ENCODE measurements at regions not wholly inside any gene's neighbourhood (a gene's known extent, or its start where the extent isn't known, plus 50 kb on each side); places are given as distances from the start of the nearest gene placed in this dataset.
"Not testable (repeated sequence)": the region's sequence is repeated elsewhere in the genome, so short reads cannot be mapped to it uniquely, and the experiment has no call there.

DNA sequence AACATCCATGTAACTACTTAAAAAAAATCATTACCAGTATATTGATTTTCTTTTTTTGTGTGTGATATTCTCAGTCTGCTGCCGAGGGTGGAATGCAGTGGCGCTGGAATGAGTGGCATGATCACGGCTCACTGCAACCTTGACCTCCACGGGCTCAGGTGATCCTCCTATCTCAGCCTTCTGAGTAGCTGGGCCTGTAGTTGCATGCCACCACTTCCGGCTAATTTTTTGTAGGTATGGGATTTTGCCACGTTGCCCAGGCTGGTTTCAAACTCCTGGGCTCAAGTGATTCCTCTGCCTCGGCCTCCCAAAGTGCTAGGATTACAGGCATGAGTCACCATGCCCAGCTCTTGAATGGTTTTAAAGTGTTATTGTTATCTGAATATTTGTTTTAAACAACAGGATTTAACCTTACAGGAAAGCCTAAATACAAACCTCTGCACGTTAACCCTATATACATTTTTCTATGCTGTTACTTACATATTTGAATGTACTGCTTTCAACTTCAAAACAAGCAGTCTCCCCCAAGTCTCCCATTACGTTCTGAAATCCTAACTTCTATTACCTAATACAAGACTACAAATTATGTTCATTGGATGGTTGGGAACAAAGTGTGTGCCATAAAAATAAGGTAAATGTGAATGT, 61.7 kb downstream of the KPNA2 start:
- DNase-seq: no peak

DNA sequence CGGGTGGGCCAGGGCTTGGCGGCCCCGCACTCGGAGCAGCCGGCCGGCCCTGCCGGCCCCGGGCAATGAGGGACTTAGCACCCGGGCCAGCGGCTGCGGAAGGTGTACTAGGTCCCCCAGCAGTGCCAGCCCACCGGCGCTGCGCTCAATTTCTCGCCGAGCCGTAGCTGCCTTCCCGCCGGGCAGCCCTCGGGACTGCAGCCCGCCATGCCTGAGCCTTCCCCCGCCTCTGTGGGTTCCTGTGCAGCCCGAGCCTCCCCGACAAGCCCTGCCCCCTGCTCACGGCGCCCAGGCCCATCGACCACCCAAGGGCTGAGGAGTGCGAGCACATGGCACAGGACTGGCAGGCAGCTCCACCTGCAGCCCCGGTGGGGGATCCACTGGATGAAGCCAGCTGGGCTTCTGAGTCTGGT, 63.8 kb downstream of the KPNA2 start:
- not testable (repeated sequence) for DNase-seq

DNA sequence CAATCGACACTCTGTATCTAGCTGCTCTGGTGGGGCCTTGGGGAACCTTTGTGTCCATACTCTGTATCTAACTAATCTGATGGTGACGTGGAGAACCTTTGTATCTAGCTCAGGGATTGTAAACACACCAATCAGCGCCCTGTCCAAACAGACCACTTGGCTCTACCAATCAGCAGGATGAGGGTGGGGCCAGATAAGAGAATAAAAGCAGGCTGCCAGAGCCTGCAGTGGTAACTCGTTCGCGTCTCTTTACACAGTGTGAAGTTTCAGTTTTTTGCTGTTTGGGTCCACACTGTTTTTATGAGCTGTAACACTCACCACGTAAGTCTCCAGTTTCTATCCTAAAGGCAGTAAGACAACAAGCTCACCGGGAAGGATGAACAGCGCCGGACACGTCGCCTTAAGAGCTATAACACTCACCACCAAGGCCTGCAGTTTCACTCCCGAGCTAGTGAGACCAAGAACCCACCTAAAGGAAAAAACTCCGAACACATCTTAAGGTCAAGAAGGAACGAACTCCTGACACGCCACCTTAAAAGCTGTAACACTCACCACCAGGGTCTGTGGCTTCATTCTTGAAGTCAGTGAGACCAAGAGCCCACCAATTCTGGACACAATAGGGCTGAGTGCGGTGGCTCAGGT, 64.6 kb downstream of the KPNA2 start:
- no peak for DNase-seq

DNA sequence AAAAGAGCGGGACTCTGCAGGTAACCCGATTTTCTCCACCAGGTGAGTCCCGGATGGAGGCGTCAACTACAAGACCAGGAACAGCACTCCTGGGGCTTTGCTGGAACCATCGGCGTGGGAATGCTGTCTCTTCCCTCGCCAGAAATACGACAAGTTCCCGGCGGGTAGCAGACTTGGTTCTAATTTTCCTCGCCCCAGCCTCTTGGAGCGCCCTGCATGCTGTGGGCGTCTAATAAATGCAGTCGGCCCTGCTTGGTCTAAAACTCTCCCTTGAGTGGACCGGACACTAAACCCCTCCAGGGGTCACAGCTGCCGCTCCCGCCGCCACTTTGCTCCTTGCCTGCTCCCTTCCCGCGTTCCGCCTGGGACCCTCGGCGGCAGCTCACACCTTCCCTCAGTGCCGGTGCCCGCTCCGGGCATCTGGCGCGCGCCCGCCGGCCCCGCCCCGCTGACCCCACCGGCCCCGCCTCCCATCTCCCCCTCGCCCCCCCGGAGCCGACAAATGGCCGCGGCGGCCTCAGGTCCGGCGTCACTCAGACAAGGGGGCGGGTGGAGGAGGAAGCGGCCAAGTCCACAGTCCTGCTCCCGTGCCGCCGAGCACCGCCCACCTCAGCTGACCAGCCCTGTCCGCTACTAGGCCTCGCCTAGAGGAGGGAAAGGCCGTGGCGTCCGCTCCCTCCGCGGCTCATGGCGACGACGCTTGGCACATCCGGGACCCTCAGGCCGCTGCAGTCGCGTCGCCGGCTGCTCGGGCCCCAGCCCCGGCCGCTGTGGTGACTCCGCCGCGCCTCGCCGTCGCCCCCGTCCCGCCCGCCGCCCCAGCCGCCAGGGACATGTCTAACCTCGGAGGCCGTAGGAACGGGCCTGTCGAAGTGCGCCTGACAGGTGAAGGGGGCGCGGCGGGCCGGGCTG, 65.8 kb downstream of the KPNA2 start:
- DNase-seq: peak; percentile 88

DNA sequence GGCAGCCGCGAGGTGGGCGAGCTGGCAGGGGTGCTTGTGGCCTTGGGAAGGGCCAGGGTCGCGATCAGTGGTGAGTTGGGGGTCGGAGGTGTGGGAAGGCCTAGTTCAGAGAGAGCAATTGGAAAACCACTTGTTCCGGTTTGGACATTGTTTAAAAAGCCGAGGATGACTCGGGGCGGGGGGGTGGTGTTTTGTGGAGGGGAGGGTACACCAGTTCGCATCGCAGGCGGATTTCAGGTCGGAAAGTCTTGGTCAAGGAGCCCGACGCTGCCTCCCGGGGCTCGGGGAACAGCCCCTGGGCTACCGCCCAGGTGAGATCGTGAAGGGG, 66.4 kb downstream of the KPNA2 start:
- no peak for DNase-seq

DNA sequence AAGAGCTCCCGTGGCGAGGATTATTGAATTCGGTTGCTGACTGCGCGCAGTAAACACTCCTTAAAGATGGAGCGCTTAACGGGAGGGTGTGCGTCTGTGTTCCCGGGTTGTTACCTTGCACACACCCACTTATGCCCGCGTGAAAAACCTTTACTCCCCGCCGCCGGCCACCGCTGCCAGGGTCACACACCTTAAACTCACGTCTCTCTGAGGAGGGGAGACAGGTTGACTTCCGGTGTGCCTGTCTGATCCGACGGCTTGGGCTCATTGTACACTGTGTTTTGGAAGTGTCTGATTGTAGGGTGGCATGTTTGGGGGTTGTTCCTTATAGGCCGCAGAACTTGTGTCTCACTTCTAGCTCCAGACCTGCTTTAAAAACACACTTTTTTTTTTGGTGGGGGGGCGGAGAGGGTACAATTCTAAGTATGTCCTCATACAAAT, 66.8 kb downstream of the KPNA2 start:
- DNase-seq: peak; percentile 17

DNA sequence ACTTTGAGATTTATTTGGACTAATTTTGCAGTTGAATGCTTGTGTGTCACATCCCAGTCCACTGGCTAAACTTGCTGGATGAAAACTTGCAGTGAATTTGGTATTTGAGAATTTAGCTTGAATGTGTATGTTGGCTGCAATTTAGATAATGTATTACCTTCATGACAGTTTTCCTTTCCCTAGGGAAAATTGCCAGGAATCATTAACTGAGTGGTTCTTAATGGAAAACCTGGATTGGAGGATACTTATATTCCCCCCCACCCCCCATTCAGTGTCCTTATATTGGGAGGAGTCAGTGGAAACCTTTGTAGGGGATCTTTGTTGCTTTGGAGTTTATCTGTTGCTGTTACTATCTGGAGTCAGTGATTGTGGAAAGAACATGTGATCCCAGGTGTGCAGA, 67.6 kb downstream of the KPNA2 start:
- DNase-seq: peak; percentile 18

DNA sequence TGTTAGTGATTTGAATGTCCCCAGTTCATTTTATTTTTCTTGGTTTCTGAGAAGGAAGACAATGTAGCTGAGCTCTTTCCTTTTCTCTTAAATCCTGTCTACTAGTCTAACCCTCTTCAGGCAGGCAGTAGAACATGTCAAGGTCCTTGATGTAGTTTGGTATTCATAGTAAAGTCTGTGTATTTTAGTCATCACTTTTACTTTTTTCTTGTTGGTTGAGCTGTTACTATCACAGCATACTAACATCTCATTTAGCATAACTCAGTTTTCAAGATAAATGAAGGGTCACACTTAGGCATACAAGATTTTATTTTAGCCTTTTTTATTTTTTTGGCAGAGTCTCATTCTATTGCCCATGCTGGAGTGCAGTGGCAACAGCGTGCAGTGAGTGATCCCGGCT, 70.5 kb downstream of the KPNA2 start:
- DNase-seq: no peak

DNA sequence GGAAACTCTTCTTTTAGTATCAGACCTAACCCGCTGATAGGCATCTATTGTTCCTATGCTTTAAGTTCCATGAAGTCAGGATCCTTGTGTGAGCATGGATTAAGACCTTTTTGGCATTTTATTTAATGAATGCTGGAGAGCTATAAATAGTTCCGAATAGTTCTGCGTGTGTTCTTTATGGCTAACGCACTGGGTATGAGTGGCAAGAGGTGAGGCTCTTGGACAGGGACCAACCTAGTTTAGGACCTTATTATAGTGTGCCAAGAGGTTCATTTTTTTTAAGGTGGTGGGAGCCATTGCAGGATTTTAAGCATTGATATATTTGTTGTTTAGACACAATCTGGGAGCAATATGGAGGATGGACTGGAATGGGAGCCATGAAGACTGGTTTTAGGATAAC, 71.8 kb downstream of the KPNA2 start:
- DNase-seq: no peak

DNA sequence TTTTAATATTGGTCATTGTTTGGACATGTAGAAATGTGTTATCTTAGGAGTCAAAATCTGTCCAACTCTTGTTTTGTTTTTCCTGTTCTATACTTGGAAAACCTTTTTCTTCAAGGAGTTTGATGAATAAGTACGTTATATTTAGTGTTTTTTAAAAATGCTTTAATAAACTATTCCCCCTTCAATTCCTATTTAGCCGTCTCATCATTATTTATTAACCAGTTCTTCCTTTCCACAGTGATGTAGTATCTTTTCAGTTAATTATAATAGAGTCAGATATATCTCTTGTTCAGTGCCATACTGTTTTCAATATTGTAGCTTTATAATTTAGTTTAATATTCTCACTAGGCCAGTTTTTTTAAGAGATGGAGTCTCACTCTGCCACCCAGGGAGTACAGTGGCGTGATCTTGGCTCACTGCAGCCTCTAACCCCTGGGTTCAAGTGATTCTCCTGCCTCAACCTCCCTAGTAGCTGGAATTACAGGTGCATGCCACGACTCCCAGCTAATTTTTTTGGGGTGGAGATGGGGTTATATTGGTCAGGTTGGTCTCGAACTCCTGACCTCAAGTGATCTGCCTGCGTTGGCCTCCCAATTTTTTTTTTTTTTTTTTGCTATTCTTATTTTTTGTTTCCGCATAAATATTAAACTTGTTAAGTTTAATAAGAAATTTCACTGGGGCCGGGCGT, 72.9 kb downstream of the KPNA2 start:
- DNase-seq: no peak

DNA sequence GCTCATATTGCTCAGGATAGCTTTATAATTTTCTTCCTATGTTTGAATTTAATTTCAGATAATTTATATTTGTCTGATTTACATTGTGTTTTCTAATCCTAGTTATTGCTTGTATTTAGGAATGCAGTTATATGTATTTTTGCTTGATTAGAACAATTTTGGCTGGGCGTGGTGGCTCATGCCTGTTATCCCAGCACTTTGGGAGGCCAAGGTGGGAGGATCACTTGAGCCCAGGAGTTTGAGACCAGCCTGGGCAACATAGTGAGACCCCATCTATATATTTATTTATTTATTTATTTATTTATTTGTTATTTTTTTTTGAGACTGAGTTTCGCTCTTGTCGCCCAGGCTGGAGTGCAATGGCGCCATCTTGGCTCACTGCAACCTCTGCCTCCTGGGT, 73.9 kb downstream of the KPNA2 start:
- not testable (repeated sequence) for DNase-seq

DNA sequence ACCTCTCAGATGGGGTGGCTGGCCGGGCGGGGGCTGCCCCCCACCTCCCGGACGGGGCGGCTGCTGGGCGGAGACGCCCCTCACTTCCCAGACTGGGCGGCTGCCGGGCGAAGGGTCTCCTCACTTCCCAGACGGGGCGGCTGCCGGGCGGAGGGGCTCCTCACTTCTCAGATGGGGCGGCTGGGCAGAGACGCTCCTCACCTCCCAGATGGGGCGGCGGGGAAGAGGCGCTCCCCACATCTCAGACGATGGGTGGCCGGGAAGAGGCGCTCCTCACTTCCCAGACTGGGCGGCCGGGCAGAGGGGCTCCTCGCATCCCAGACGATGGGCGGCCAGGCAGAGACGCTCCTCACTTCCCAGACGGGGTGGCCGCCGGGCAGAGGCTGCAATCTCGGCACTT, 80.7 kb downstream of the KPNA2 start:
- not testable (repeated sequence) for DNase-seq

DNA sequence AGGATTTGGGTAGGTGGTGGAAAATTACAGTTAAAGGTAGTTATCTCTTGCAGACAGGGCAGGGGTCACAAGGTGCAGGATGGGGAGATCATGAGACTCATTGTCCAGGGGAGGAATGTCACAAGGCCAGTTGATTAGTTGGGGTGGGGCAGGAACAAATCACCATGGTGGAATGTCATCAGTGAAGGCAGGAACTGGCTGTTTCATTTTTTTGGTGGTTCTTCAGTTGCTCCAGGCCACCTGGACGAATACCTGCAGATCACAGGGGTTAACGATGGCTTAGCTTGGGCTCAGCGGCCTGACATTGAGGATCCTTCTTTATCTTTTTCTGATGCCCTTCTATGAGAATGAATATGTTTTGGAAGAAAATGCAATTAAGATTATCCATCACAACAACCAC, 87.1 kb downstream of the KPNA2 start:
- no peak for DNase-seq

DNA sequence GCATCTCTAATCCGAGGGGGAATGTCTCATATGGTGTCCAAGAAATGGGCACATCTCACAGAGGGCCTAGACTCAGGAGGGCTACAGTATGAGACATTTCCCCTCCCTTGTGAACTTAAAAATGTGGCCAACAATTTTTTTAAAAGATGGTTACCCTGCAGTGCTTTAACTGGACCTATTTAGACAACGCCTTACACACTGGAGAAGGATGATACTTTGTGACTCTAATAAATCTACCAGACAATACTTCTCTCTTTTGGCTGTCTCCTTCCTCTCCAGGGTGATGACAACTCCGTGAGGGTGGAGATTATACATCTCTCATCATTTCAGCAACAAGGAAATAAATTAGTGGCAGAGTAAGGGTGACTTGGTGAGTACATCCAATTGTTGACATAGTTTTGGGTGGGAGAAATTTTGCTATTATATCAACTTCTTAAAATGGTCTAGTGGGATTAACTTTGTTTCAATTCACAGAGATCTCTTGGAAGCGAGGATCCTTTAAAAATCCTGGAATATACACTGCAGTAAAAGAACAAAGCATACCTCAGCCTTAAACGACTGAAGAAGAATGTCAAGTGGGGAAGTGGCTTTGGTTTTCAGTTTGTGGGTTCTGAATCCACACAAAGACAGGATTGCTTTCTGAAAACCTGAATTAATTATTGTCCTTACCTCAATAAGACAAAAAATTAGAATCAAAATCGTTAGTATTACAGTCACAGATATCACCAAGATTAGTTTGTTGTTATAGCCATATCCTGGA, 89.8 kb downstream of the KPNA2 start:
- no peak for DNase-seq

DNA sequence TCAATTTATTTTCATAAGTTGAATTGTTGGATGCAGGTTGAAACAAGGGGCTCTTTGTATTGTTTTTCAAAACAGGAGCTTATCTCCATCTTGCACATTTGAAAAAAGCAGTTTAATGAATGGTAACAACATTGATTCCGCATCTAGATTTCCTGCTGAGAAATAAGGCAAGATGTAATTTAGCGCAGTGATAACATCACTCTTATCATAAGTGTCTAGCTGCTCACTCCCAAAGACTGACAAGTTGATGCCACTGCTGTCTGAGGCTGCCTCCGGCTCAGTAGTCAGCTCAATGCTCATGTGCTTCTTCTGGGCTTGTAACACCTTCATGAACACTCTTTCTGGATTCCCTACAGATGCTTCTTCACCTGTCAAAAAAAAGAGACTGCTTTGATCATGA, 92.4 kb downstream of the KPNA2 start:
- no peak for DNase-seq

DNA sequence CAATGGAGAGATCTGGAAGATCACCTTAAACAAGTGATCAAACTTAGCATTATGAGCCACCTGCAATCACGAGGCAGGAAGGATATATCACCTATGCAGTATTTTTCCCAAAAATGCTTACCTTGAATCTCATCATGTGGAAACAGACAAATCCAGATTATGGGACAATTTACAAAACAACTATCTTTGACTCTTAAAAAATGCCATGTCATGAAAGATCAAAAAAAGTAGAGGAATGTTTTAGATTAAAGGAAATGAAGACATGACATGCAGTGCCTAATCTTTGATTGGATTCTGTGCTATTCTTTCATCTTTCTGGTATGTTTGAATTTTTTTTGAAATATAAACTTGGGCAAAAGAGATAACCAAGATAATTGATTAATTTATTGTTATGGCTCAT, 95.9 kb downstream of the KPNA2 start:
- DNase-seq: no peak

DNA sequence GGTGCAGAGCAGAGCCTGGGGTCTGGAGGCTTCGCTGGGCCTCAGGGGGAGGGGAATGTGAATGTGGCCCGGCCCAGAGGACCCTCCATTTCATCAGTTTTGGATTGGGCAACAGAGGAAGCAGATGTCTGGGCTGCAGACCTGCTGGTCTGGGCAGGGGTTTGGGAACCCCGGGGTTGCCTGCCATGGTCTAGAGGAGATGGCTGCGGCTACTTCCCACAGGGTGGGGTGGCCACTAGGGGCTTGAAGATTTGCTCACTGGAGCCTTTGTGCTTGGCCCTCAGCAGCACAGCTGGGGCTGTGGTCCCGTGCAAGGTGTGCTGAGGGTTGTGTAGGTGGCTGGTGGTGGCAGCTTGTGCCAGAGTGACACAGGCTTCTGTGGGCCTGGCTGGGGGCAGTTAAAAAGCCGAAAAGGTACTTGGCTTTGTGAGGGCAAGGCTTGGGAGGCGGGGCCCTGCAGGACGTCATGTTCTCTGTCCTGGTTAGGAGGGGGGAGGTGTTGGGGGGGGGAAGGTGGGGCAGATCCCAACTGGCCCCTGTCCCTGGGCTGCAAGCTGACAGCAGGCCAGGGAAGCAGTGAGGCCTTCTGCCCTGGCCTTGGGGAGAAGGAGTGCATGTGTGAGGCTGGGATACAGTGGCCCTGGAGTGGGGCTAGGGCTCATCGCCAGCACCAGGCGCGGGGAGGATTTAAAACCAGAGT, 98.0 kb downstream of the KPNA2 start:
- DNase-seq: no peak

DNA sequence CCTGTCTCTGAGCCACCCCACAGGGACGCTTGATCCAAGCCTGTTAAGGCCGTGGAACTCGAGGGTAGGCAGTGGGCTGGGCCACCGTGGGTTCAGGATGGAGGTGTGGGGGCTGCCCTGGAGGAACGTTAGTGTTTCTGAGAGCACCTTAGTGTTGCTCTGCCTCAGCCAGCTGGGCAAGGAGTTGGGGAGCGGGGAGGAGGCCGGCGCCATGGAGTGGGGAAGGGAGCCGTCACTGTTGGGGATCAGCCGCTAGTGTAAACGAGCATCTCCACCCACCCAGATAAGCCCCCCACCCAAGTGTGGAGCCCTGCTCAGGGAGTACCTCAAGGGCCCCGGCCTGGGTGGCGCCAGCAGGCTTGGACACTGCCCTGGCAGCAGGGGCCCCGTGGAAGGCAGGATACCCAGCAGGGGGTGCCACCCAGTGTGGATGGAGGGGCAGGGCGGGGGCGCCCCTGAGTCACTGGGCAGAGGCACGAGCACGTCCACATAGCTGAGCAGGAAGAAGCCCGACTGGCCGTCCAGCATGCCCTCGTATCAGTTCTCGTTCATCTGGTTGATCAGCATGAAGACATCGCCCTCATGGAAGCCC, 98.6 kb downstream of the KPNA2 start:
- DNase-seq: no peak

DNA sequence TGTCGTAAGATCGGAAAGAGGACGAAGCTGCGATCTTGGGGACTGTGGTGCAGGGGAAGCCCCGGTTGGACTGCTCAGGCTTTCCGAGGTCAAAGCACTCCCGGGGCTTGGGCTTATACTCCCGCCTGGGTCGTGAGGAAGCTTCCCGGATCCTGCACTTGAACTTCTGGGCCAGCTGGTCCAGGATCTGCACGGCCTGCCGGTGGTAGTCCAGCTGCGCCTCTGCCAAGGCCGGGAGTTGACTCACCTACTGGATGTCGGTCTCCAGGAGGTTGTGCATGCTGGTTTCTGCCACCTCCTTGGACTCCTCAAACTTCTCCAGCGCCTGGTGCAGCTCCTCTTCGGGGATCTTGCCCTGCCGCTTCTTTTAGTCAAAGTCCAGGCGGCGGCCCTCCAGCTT, 99.2 kb downstream of the KPNA2 start:
- DNase-seq: no peak

DNA sequence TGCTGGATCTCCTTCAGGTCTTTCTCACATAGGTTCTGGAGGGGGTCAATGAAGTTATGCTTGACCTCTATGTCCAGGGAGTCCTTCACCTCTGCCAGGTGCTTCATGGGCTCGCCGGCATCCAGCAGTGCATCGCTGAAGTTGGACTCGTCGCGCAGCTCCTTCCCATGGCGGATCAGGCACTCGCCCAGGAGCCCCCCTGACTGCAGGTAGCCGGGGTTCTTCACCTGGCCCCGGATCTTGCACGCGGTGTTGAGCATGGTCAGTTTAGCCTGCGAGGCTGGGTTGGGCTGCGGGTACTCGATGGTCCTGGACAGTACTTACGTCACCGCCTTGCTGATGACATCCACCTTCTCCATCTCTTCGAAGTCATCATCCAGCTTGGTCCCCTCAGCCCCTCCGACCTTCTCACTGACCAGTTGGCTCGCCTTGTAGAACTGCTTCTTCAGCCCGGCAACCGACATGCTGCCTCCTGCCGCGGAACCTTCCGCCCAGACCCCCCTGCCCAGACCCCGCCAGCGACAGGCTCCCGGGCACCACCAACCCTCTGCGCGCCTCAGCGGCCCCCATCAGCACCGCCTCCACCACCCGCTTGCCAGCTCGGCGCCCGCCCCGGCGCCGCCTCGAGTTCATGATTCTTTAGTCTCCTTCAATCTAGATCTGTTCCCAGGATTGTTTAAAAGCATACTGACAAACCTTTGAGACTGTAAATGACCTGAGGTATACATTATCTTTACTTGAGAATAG, 99.8 kb downstream of the KPNA2 start:
- no peak for DNase-seq

DNA sequence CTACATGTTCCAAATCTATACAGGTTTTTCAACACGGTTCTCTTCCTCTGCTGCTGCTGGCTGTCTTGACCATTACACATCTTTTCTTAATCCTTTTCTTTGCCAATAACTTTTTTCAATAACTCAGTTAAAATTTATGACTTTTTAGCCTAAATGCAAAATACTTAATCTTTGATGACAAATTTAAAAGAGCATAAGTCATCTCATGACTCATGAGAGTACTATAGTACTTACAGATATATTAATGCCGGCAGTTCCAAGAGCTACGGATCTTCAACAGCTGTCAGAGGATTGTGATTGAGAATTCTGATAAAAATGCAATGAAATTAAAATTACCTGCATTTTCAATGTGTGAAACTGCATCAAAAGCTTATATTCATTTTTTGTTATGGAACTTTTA, 105.5 kb downstream of the KPNA2 start:
- no peak for DNase-seq

All from NCI-H82 (cell line).